Astrocyte of the spinal cord (primary cell): ENCODE measurements at regions not wholly inside any gene's neighbourhood (a gene's known extent, or its start where the extent isn't known, plus 50 kb on each side); places are given as distances from the start of the nearest gene placed in this dataset.

Experiments used
- DNase-seq: peaks from one replicate; pipeline ENCODE4 v3.0.0; 2011; ENCODE audit warnings: low read depth, low spot score
- H3K4me3 ChIP-seq: 2 replicates; pipeline ENCODE4 v1.5.1; 2011; ENCODE audit warnings: low read depth, mild to moderate bottlenecking, low read length, moderate library complexity
- CTCF ChIP-seq: IDR thresholded peaks from 2 replicates; pipeline ENCODE4 v1.5.1; 2012; ENCODE audit warnings: low read depth, mild to moderate bottlenecking, low read length, inconsistent platforms
- in situ Hi-C: cut with HindIII; loops from 2 replicates; pipeline ENCODE4 v1.10.0; 2017; ENCODE audit warnings: low sequenced_read_pairs

DNA sequence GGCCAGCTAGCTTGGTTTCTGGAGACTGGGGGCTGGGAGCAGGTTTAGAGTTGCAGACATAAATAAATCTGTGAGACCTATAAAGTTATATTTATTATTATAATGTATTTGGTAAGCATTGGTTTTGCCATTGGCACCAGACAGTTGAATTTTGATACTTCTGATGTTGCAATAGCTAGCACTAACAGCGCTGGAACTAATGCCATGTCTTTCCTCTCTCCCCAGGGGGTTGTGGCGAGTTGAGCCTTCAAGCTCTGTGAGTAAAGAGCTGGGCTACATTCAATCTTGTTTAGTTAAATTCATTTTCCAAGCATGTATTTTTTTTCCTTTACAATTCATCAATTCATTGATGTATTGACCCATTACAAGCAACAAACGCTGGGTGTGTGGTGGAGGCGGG lies 358.7 kb upstream of the NR3C2 start:
- no peak for TF ChIP-seq CTCF
- no peak overlapping the region for H3K4me3 ChIP-seq
- no peak for DNase-seq
- in situ Hi-C loops: no loop called here

- DNase-seq: no peak
- in situ Hi-C loops: no loop called here
- no peak for TF ChIP-seq CTCF
Measured at GRCh38 chr4:148800336-148800885, 358.2 kb upstream of the NR3C2 start.

GRCh38 chr4:148795156-148795864 lies 353.1 kb upstream of the NR3C2 start:
- peak; percentile 30 for DNase-seq
- no peak for TF ChIP-seq CTCF
- in situ Hi-C loops: no loop called here
- H3K4me3 ChIP-seq: no peak overlapping the region

More at GRCh38 chr4:148800336-148800885, 358.2 kb upstream of the NR3C2 start:
- H3K4me3 ChIP-seq: no peak overlapping the region

DNA sequence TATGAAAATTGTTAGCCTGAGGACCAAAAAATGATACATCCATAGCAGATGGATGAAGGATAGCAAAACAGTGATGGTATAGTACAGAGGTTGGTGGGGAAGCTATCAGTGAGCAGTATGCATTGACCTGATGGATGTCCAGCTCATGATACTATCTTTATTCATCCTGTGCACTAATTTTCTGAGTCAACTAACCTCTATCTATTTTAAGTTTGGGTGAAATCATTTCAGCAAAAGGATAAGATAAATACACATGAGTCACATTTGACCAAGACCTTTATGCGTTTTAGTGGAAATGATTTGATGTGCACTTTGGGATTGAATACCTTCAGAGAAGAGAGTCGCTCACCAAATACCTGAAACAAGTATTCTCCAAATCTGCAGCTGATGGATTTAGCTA lies 351.0 kb upstream of the NR3C2 start:
- no peak for TF ChIP-seq CTCF
- no peak for DNase-seq
- H3K4me3 ChIP-seq: no peak overlapping the region
- in situ Hi-C loops: no loop called here

GRCh38 chr4:148790691-148791090 lies 348.5 kb upstream of the NR3C2 start:
- in situ Hi-C loops: no loop called here
- DNase-seq: peak; percentile 23
- no peak for TF ChIP-seq CTCF
- no peak overlapping the region for H3K4me3 ChIP-seq

DNA sequence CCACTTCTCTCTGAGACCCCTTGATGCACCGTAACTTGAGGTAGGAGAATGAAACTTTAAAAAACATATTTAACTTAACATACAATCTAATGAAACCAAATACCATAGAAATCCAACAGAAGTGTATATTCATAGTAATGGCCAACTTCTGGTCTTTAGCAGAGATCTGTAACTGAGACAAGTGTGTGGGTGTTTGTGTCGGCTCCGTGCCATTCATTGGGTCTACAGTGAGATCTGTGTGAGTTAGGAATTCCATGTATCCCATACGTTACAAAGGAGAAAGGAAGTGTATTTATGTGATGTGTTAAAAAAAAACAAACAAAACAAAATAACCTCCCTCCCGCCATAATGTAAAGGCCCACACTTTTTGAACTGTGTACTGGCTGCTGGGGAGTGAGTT lies 348.0 kb upstream of the NR3C2 start:
- H3K4me3 ChIP-seq: no peak overlapping the region
- DNase-seq: no peak
- no peak for TF ChIP-seq CTCF
- in situ Hi-C loops: no loop called here
